ENCODE measurements at regions not wholly inside any gene's neighbourhood (a gene's known extent, or its start where the extent isn't known, plus 50 kb on each side); places are given as distances from the start of the nearest gene placed in this dataset.

GRCh38 chr12:19994968-19995367 lies 373.4 kb upstream of the PDE3A start:
- TF ChIP-seq ELF4 (CRISPR knock-in tag; IDR thresholded peaks at IDR 0.05) (no peak), POLR2AphosphoS2 (IDR thresholded peaks at IDR 0.05; ENCODE audit: low read length) (no peak), FIP1L1 (IDR thresholded peaks at IDR 0.05; ENCODE audit: low read depth, low read length, poor library complexity, severe bottlenecking) (no peak), RFX5 (IDR thresholded peaks at IDR 0.05; ENCODE audit: low read depth, low read length) (no peak), ZNF24 (IDR thresholded peaks at IDR 0.05) (no peak), KDM4B (IDR thresholded peaks at IDR 0.05; ENCODE audit: borderline replicate concordance in 2 of 2, low read depth in 1 of 2) (no peak)
- TF ChIP-seq, protein P1, sequence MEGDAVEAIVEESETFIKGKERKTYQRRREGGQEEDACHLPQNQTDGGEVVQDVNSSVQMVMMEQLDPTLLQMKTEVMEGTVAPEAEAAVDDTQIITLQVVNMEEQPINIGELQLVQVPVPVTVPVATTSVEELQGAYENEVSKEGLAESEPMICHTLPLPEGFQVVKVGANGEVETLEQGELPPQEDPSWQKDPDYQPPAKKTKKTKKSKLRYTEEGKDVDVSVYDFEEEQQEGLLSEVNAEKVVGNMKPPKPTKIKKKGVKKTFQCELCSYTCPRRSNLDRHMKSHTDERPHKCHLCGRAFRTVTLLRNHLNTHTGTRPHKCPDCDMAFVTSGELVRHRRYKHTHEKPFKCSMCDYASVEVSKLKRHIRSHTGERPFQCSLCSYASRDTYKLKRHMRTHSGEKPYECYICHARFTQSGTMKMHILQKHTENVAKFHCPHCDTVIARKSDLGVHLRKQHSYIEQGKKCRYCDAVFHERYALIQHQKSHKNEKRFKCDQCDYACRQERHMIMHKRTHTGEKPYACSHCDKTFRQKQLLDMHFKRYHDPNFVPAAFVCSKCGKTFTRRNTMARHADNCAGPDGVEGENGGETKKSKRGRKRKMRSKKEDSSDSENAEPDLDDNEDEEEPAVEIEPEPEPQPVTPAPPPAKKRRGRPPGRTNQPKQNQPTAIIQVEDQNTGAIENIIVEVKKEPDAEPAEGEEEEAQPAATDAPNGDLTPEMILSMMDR (IDR thresholded peaks at IDR 0.05 in 2 of 3, conservative IDR thresholded peaks at IDR 0.05 in 1 of 3; ENCODE audit: insufficient read depth in 2 of 3, low read depth in 1 of 3, low read length in 3 of 3): no peak

Data from K562 (cell line).